GM04503 (cell line): ENCODE measurements at regions not wholly inside any gene's neighbourhood (a gene's known extent, or its start where the extent isn't known, plus 50 kb on each side); places are given as distances from the start of the nearest gene placed in this dataset.
"Not testable (repeated sequence)": the region's sequence is repeated elsewhere in the genome, so short reads cannot be mapped to it uniquely, and the experiment has no call there.

ENCODE experiments used
- DNase-seq: peaks from one replicate; pipeline ENCODE4 v3.0.0-alpha.2; 2012; ENCODE audit warnings: low read depth

- no peak for DNase-seq
These were observed 626.1 kb upstream of the SLITRK6 start for GRCh38 chr13:86425170-86425815.

- DNase-seq, result no peak
These were observed 627.2 kb upstream of the SLITRK6 start for GRCh38 chr13:86426437-86426836.

DNA sequence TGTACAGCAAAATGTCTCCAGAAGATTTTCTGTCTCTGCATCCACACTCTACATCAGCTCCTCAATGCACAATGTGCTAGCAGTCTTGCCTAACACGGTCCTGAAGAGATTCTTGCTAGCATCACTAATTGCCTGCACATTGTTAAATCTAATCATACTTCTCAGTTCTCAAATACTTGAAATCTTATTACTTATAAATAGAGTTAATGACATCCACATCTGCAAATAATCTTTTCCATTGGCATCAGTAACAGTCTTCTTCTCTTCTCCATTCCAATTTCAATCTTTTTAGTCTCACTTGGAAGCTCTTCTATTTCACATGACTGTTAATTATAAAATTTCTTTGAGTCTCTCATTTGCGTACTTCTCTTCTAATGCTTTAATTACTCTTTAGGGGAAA is 630.5 kb upstream of the SLITRK6 start:
- no peak for DNase-seq

GRCh38 chr13:86438034-86438433 is 638.8 kb upstream of the SLITRK6 start:
- DNase-seq, result no peak

DNA sequence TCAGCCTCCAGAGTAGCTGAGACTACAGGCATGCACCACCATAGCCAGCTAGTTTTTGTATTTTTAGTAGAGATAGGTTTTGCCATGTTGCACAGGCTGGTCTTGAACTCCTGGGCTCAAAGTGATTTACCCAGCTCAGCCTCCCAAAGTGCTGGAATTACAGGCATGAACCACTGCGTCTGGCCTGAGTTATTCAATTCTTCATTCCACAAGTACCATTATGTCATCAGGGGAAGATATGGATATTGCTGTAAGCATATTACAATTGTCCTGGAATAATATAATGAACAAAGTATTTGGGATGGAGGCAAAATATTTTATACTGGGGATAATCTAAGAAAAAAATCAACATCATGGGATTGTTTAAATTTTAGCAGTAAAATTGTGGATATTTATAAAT is 646.0 kb upstream of the SLITRK6 start:
- DNase-seq, result no peak

- no peak for DNase-seq
These were observed 646.5 kb upstream of the SLITRK6 start for GRCh38 chr13:86445672-86446071.

DNA sequence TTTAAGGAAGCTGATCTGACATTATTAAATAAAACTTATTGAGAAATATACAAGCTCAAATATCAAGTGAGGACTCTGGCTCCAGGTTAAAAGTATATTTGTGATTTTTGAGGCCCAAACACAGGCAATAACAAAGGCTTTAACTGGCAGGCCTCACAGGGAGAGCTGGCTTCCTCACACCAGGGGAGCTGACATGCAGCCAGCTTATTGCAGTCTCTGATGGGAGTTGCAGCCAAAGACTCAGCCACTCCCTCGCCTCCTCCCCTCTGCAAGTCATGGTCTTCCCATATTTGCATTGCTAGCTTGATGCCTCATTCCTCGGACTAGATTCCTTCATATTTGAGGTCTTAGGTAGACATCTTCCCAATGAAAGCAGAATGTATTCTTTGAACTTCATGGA is 647.1 kb upstream of the SLITRK6 start:
- DNase-seq, result no peak

DNA sequence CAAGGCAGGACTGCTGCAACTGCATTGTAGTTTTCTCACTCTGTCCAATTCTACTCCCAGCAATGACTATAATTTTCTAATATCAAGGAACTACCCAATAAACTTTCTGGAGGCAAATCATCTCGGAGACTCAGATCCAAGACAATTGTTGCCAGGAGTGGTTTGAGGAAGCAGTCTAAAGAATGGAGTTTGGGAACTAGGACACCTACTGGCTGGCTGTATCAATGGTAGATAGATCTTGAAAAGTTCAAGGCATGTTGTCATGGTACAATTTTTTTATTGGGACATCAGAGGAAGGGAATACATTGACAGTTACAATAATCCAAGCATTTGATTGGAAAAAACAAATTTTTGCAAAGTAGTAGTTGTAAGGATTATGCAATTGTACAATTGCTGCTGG is 648.3 kb upstream of the SLITRK6 start:
- DNase-seq, result no peak

DNA sequence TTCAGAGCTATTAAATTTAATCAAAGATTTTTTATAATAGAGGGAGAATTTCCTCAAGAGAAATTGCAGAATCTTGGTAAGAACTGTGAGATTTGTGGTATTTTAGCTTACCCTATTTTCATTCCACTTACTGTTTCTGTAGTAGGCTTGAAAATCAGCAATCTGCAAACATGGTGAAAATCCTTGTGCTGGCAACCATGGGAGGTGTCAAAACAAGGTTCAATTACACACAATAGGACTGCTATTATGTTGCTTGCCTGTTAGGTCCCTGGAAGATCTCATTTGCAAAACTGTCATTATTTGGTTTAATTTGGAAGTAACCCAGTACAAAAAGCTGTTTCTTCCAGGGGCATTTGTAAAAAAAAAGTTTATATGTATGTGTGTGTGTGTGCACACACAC is 662.8 kb upstream of the SLITRK6 start:
- no peak for DNase-seq

DNA sequence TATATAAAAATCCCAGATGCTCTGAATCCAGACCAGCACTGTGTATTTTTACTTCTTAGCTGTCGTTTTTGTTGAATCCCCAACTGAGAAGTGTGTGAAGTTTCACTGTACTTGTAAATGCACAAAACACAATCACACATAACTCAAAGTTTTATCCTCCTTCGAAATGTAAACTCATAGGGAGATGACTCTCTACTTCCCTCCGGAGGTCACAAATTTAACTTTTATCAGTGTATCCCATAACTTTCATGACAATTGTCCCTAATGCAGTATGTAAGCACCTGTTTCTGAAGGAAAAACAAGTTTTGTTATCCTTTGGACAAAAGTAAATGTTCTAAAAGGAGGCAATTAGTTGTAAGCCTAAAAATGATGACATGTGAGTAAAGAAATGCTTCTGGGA is 665.0 kb upstream of the SLITRK6 start:
- DNase-seq, result no peak

- DNase-seq, result no peak
These were observed 675.8 kb upstream of the SLITRK6 start for GRCh38 chr13:86474971-86475370.

- DNase-seq, result no peak
These were observed 677.4 kb upstream of the SLITRK6 start for GRCh38 chr13:86476656-86477055.

DNA sequence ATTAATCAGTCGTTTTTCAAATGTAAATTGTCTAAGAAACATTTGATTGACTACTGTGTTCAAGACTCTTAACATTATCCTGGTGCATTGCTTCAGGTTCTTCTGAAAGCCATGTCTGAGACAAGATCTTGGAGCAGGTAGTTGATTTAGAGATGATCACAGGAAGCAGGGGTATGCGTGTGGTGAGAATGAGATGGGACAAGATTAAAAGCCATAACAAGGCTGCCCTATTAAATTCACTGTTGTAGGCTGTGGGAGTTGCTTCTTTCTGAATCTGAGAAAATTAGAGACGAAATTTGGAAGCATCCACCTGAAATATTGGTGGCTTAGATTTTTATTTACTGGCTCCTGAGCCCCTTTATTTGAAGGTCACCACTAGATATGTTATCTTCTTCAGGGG is 687.4 kb upstream of the SLITRK6 start:
- DNase-seq, result no peak

DNA sequence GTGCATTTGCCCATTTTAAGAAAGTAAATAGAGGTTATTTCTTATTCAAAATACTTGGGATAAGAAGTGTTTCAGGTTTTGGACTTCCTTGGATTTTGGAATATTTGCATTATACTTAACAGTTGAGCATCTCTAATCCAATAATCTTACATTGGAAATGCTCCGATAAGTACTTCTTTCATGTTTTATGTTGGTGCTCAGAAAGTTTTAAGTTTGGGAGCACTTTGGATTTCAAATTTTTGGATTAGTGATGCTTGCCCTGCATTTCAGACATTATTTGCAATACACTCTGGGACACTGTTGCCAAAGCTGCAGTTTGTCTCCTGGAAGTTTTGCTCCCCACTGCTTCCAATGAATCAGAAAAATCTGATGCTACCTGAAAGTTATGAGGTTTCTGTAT is 691.9 kb upstream of the SLITRK6 start:
- no peak for DNase-seq

- DNase-seq, result not testable (repeated sequence)
These were observed 702.7 kb upstream of the SLITRK6 start for GRCh38 chr13:86501931-86502330.

DNA sequence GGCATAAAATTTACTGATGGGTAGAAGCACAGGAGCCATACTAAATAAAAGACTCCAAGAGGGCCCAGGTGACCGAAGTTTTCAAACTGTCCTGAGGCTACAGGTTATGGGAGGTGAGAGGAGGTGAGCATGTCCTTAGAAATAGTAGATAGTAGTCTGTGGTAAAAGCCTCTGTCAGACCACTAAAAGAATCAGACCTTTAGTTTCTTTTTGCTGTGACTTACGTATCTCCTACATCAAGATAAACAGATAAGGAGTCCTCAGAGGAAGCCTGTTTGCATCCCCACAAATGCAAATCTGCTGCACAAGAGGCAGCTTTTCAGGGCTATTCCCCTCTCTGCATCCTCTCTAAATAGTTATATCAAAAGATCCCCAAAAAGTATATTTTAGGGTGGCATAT is 711.6 kb upstream of the SLITRK6 start:
- no peak for DNase-seq

GRCh38 chr13:86541461-86541860 is 742.2 kb upstream of the SLITRK6 start:
- DNase-seq, result no peak

- no peak for DNase-seq
These were observed 754.8 kb upstream of the SLITRK6 start for GRCh38 chr13:86554066-86554465.

DNA sequence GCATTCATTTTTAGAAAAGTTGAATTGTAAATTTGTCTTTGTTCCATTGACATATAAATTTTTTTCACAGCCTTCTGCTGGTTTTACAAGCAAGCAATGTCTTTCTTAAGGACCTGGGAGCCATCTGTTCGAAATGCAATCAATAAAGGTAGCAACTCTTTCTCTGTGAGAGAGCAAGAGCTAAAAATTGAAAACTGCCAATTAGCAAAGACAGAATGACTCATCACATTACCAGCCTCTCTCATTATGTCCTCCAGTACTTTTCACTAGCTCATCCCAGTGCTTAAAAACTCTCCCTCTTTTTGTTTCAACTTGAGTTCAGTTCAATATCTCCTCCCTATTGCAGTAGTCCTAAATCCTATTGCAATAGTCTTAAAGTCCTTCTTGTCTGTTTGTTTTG is 760.7 kb upstream of the SLITRK6 start:
- no peak for DNase-seq

DNA sequence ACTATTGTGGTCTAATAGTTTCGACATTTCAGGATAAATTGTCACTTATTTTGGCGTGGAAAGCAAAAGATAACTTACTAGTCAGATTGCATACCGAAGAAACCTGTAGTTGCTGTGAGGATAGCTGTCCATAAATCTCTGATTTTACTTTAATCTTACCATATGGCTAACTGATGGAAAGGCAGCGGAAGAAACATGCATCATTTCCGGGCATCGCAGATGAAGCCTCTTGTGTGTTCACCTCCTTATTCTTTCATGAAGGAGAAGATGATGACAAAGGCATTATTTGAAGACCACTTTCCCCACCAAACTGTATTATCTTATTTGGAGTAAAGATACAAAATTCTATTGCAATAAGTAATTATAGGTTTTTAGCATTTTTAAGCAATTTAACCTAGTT is 763.6 kb upstream of the SLITRK6 start:
- no peak for DNase-seq

DNA sequence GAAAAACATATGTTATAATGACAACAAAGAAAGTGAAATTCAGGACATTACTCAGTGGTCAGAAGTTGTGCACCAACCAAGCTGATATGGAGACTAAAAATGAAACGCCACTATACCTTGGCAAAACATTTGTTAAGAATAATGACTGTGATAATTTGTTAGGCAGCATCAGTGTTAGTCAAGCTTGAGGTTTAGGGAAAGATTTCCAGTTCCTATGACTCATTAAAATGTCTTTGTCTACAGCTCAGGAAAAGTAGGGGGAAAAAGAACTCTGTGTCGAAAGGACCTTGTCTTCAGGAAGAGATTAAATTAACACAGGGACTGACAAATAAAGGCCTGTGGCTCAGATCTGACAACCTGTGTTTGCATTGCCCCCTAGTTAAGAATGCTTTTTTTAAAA is 764.1 kb upstream of the SLITRK6 start:
- no peak for DNase-seq

DNA sequence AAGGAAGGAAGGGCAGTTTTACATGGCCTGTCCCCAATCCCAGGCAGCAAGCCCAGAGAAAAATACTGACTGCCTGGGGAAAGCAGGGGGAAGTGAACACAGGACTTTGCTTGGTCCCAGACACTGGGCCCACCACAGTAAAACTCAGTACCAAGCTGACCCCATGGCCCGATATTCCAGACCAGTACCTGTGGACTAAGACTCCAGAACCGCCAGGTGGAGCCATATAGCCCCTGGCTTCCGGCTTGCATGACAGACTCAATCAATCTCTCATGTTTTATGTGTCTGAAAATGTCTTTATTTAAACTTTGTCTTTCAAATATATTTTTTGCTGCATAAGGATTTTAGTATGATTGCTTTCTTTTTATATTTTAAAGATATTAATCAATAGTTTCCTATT is 767.9 kb upstream of the SLITRK6 start:
- no peak for DNase-seq

DNA sequence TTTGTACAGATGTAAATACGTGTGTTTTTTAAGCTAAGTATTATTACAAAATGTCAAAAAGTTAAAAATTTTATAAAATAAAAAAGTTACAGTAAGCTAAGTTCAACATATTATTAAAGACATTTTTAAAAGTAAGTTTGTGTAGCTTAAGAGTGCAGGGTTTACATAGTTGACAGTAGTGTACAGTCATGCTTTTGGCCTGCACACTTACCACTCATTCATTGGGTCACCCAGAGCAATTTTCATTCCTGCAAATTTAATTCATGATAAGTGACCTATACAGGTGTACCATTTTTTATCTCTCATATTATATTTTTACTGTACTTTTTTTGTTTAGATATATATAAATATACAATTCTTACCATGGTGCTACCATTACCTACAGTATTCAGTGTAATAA is 769.9 kb upstream of the SLITRK6 start:
- DNase-seq, result no peak

GRCh38 chr13:86569974-86570373 is 770.8 kb upstream of the SLITRK6 start:
- DNase-seq, result no peak

DNA sequence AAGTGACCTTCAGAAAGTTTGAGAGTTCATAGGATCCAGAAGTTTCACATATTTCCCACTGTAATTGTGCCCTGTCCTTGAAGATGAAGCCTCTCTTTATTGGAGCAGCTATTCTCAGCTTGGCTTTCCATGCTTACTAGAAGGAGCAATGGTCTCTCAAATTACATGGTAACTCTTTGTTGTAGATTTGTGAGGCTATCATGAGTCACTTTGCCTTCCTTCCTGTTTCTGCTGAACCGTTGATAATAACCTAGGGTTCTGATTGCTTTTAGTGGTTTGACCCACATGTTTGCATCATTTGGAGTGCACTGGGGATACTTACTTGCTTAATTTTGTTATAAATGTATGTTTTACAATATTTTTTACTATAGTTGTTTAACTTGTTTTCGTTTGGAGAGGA is 772.9 kb upstream of the SLITRK6 start:
- DNase-seq, result no peak
